ENCODE measurements at regions not wholly inside any gene's neighbourhood (a gene's known extent, or its start where the extent isn't known, plus 50 kb on each side); places are given as distances from the start of the nearest gene placed in this dataset.
"Not testable (repeated sequence)": the region's sequence is repeated elsewhere in the genome, so short reads cannot be mapped to it uniquely, and the experiment has no call there.

DNA sequence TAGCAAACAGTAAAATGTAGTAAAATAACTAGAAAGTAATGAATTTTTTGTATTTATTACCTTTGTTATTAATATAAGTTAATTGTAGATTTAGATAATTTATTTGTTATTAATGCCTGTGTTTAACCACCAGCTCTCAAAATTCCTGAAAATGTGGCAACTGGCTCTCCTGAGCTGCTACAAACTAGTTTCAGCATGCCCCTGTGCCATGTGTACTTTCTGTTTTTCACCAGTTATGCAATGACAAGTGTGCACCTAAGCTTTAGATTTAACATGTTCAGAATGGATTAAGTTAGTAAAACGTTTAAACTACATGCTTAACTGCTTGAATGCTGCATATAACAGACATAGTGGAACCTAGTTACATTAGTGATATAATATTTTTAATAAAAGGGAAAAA, 88.1 kb downstream of the POSTN start:
- no peak for DNase-seq (ENCODE audit: low spot score)

DNA sequence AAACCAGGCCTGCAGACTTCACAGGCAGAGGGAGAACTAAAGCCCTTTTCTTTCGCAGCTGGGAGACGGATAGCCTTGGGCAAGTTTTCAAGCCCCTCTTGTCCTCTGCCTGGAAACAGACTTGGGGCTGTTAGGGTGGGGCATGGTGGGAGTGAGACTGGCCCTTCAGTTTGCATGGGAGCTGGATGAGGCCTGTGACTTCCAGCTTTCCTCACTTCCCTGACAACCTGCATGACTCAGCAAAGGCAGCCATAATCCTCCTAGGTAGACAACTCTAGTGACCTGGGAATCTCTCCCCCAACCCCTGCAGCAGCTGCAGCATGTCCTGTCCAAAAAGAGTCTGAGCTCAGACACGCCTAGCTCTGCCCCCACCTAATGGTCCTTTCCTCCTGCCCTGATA, 93.0 kb downstream of the POSTN start:
- no peak for DNase-seq (ENCODE audit: low spot score)

DNA sequence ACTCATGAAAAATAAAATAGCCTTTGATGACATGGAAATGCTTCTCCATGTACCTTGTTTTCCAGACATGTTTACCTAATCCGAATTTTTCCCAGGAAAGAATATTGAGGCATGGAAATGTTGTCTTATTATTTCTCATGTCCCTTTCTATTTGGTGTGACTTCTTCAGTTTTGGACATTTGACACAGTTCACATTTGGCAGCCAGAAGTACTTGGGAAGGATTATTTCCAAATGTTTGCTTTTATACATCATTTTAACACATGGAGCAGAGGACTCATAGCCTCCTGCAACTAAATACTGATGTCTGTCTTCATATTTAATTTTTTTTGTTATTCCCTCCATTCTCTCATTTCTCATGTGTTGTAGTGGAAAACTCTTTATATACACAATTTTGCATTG, 94.3 kb downstream of the POSTN start:
- no peak for DNase-seq (ENCODE audit: low spot score)

- DNase-seq (ENCODE audit: low spot score), result no peak
Measured at GRCh38 chr13:37503287-37503686, 95.3 kb downstream of the POSTN start.

DNA sequence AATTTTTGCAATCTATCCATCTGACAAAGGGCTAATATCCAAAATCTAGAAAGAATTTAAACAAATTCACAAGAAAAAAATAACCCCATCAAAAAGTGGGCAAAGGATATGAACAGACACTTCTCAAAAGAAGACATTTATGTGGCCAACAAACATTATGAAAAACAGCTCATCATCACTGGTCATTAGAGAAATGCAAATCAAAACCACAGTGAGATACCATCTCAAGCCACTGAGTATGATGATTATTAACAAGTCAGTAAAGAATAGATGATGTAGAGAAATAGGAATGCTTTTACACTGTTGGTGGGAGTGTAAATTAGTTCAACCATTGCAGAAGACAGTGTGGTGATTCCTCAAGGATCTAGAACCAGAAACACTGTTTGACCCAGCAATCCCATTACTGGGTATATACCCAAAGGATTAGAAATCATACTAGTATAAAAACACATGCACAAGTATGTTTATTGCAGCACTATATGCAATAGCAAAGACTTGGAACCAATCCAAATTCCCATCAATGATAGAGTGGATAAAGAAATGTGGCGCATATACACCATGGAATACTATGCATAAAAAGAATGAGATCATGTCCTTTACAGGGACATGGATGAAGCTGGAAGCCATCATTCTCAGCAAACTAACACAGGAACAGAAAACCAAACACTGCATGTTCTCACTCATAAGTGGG, 96.1 kb downstream of the POSTN start:
- not testable (repeated sequence) for DNase-seq (ENCODE audit: low spot score)

GRCh38 chr13:37501187-37501586, 97.4 kb downstream of the POSTN start:
- no peak for DNase-seq (ENCODE audit: low spot score)

GRCh38 chr13:37495046-37495445, 103.5 kb downstream of the POSTN start:
- DNase-seq (ENCODE audit: low spot score), result no peak

DNA sequence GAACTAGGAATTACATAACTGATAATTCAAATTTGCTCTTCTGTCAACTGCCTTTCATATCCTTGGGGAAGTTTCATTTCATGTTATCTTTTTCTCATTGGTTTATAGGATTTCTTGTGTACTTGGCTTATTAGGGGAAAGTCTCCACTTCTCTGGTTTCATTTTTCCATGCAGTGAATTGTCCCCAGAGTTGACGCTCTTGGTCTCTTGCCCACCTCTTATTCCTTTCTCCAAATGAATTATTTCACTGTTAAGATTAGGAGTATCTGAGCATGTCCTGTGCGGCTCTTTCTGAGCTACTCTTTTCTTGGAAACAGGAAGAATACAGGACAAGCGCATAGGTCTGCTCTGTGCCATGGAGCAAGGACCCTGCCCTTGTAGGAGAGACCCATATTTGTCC, 104.8 kb downstream of the POSTN start:
- DNase-seq (ENCODE audit: low spot score), result no peak

DNA sequence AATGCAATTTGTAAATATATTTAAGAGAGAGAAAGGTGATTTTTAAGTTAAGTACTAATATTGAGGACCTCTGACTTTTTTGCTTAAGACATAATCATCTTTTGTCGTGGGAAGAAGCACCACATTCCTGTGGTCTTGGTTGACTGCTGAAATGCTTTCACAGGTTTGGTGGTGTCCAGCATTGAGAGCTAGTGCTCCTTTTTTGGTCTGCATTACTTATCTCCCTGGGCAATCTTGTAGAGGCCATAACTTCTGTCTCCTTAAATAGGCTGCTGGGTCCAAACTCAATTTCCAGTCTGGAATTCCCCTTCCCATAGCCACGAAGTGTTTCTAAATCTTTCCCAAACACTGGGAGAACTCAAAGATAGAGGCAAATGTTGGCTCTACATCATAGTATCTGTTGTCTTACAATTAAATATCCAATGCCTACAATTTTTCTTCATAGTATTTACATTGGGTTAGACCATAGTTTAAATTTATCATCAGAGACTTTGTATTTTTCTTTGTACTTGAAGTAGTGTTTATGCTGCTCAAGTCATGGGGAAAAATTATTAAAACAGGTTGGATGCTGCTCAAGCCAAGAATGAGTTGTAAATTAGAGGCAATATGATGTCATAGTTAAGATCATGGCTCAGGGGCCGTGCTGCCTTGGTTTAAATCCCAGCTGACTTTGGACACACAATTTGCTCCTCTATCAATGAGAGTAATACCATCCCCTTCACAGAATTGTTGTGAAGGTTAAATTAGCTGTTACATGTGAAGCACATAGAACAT, 105.6 kb downstream of the POSTN start:
- DNase-seq (ENCODE audit: low spot score), result no peak

- no peak for DNase-seq (ENCODE audit: low spot score)
Measured at GRCh38 chr13:37492075-37492474, 106.5 kb downstream of the POSTN start.

DNA sequence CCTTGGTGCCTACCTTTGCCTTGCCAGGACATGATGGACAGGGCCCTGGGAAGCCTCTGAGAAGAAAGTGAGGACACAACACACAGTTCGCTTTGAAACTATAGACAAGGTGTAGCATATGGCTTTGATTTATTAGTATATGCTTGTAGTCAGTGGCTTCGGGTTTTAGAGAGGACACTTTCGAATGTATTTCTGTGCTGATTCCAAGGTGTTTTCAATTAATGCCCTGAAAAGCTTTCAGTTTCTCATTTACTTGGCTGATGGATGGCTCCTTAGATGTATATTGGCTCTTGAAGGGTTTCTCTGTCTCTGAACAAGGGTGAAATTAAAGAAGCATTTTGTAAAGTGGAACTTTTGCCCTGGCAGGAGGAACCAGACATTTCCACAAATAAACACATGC, 106.9 kb downstream of the POSTN start:
- DNase-seq (ENCODE audit: low spot score), result no peak

GRCh38 chr13:37490176-37490779, 108.3 kb downstream of the POSTN start:
- no peak for DNase-seq (ENCODE audit: low spot score)

DNA sequence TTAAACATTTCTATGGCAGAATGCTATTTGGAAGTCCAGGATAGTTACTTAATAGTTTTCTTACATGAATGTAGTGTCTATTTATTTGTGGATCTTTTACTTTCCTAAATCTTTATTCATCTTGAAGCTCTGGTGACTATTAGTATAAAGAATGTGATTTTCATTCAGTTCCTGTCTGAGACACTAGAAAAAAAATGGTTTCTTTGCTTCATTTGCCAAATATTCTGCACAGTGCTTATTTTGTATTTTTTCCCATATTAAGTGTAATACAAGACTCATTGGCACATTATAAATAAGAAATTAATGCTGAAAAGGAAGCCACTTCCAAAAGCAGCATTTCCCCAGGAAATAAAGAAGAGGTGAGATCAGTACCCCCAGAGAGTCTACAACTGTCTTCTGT, 109.8 kb downstream of the POSTN start:
- no peak for DNase-seq (ENCODE audit: low spot score)

- DNase-seq (ENCODE audit: low spot score), result no peak
Measured at GRCh38 chr13:37486171-37486681, 112.3 kb downstream of the POSTN start.

- DNase-seq (ENCODE audit: low spot score), result no peak
Measured at GRCh38 chr13:37485756-37486155, 112.8 kb downstream of the POSTN start.

DNA sequence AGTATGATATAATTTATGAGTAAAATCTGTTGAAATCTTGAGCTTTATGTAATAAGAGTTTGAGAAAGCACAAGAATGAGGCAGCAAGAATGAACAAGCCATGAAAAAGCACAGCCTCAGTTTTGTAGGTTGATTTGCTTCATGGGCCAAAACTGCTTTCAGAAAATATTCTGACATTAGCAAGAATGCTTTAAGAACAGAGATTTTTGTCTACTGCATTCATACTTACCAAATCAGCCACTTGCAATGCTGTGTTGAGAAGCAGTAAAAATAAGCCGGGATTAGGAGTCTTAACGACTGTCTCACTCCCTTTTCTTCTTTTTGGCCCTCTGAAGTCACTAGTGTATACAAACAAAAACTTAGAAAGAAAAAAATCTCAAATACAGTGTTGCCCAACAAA, 114.5 kb downstream of the POSTN start:
- DNase-seq (ENCODE audit: low spot score), result no peak

- no peak for DNase-seq (ENCODE audit: low spot score)
Measured at GRCh38 chr13:37482331-37482730, 116.2 kb downstream of the POSTN start.

DNA sequence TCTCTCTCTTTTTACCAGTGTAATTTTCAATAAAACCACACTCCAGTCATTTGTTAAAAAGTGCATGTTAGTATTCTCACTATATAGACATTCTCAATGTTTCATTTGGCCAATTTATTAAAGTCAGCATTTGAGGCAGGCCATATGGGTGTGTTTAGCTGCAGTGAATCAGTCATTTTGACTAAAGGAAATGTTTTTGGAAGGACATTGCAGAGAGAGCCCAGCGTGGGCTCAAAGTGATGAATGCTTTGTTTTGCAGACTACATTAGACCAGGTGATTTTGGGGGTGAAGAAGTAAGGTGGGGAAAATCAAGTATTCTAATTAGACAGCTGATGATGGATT, 116.7 kb downstream of the POSTN start:
- no peak for DNase-seq (ENCODE audit: low spot score)

- no peak for DNase-seq (ENCODE audit: low spot score)
Measured at GRCh38 chr13:37481011-37481884, 117.3 kb downstream of the POSTN start.

DNA sequence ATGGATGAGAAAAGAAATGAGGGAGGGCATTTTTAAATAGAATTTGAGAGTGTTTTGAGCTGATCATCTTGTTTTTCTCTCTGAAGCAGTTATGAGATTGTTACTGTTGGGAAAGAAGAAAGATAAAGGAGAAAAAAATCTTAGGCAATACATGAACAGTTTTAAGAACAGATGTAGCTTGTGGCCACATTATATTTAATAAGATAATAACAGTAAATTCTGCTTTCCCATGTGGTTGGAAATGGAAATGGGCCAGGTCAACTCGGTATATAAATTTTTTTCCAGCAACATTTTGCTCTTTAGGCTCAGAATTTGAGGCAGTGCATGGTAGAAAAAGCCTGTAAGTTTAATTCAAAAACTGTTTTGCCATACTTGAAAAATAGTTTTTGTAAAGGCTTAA, 118.7 kb downstream of the POSTN start:
- no peak for DNase-seq (ENCODE audit: low spot score)

DNA sequence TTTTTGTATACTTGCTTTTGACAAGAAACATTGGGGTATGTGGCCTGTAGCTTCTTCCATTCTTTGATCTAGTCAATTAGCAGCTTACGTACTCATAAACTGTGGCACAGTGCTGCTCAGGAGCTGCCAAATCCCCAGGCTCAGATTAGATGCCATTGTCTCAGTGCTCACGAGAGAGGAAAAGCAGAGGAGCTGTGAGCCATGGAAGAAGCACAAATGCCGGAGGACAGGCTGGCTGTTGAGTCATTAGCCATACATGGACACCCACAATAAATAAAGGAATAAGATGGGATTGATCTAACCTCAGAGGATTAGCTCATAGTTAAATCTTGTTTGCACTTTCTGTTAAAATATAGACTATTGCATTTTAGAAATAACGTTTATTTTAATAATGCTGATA, 121.7 kb downstream of the POSTN start:
- DNase-seq (ENCODE audit: low spot score), result no peak

GRCh38 chr13:37475966-37476365, 122.6 kb downstream of the POSTN start:
- no peak for DNase-seq (ENCODE audit: low spot score)

Measured in RKO (cell line).